HEK293T (cell line): ENCODE measurements at regions not wholly inside any gene's neighbourhood (a gene's known extent, or its start where the extent isn't known, plus 50 kb on each side); places are given as distances from the start of the nearest gene placed in this dataset.

Experiments
- FOXK2 ChIP-seq: fragments of 450-650 bp; IDR thresholded peaks from 2 replicates; pipeline ENCODE4 v1.6.1; 2016; ENCODE audit warnings: mild to moderate bottlenecking
- L3MBTL2 ChIP-seq: fragments of 450-650 bp; conservative IDR thresholded peaks from 2 replicates; pipeline ENCODE4 v1.6.1; 2016; ENCODE audit warnings: mild to moderate bottlenecking
- PKNOX1 ChIP-seq: fragments of 450-650 bp; IDR thresholded peaks from 2 replicates; pipeline ENCODE4 v1.6.1; 2016
- SUZ12 ChIP-seq: fragments of 450-650 bp; IDR thresholded peaks from 2 replicates; pipeline ENCODE4 v1.6.1; 2016; ENCODE audit warnings: mild to moderate bottlenecking
- TARDBP ChIP-seq: fragments of 450-650 bp; IDR thresholded peaks from 2 replicates; pipeline ENCODE4 v1.6.1; 2016

DNA sequence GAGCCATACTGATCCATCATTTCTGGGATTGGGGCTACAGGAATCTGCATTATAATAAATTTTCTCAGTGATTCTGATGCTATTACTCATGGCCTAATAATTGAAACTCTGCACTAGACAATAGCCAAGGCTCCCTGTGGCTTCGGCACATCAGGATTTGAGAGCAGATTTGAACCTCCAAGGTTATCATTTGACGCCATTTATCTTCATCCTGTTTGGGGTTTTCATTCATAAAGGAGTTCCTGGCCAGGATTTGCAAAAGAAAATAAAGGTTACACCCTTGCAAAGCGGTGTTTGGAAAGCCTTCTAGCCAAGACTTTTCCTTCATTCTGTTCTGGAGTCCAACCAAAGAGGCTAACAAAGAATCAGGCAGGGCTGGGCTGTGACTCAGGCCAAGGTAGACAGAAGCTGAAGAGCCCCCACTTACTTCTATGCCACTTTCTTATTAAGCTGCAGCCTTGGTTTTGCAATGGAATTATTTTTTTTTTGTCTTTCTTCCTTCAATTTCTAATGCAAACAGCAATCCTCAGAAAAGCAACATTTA lies 330.1 kb downstream of the DHX35 start:
- TF ChIP-seq TARDBP: no peak
- TF ChIP-seq PKNOX1: no peak
- TF ChIP-seq SUZ12: no peak
- TF ChIP-seq L3MBTL2: no peak
- TF ChIP-seq FOXK2: no peak
